Upper lobe of left lung (tissue), 4 donors: ENCODE measurements at regions not wholly inside any gene's neighbourhood (a gene's known extent, or its start where the extent isn't known, plus 50 kb on each side); places are given as distances from the start of the nearest gene placed in this dataset.

Experiments used
- EP300 ChIP-seq, 4 donors: sonication (generic); formaldehyde crosslinking; IDR thresholded peaks; one replicate each; pipeline ENCODE4 v1.5.1; 2017; ENCODE audit warnings: antibody characterized with exemption in 4 of 4, control low read depth in 2 of 4
- POLR2A ChIP-seq, 4 donors: fragments of 450-650 bp; IDR thresholded peaks; one replicate each; pipeline ENCODE4 v1.5.1; 2016 to 2017; ENCODE audit warnings: antibody characterized with exemption in 4 of 4, mild to moderate bottlenecking in 2 of 4
- TF ChIP-seq, protein P1 (sequence below), 6 experiments: fragments of 450-650 bp in 4 of 6; fragments of 200-600 bp in 2 of 6; sonication (generic) in 2 of 6; IDR thresholded peaks; one replicate each; pipeline ENCODE4 v1.5.1; 2016 to 2019; ENCODE audit warnings: antibody characterized with exemption in 6 of 6

DNA sequence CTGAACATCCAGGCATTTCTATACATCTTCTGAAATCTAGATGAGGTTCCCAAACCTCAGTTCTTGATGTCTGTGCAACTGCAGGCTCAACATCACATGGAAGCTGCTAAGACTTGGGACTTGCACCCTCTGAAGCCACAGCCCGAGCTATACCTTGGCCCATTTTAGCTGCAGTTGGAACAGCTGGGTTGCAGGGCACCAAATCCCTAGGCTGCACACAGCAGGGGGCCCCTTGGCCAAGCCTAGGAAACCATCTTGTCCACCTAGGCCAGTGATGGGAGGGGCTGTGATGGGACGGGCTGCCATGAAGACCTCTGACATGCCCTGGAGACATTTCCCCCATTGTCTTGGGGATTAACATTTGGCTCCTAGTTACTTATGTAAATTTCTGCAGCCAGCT is 415.8 kb upstream of the SUCLG2 start:
- TF ChIP-seq, protein P1, sequence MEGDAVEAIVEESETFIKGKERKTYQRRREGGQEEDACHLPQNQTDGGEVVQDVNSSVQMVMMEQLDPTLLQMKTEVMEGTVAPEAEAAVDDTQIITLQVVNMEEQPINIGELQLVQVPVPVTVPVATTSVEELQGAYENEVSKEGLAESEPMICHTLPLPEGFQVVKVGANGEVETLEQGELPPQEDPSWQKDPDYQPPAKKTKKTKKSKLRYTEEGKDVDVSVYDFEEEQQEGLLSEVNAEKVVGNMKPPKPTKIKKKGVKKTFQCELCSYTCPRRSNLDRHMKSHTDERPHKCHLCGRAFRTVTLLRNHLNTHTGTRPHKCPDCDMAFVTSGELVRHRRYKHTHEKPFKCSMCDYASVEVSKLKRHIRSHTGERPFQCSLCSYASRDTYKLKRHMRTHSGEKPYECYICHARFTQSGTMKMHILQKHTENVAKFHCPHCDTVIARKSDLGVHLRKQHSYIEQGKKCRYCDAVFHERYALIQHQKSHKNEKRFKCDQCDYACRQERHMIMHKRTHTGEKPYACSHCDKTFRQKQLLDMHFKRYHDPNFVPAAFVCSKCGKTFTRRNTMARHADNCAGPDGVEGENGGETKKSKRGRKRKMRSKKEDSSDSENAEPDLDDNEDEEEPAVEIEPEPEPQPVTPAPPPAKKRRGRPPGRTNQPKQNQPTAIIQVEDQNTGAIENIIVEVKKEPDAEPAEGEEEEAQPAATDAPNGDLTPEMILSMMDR (IDR thresholded peaks at IDR 0.05): no peak
- no peak for TF ChIP-seq POLR2A (IDR thresholded peaks at IDR 0.05)
- no peak for TF ChIP-seq EP300 (IDR thresholded peaks at IDR 0.05)
